ENCODE measurements at regions not wholly inside any gene's neighbourhood (a gene's known extent, or its start where the extent isn't known, plus 50 kb on each side); places are given as distances from the start of the nearest gene placed in this dataset.

DNA sequence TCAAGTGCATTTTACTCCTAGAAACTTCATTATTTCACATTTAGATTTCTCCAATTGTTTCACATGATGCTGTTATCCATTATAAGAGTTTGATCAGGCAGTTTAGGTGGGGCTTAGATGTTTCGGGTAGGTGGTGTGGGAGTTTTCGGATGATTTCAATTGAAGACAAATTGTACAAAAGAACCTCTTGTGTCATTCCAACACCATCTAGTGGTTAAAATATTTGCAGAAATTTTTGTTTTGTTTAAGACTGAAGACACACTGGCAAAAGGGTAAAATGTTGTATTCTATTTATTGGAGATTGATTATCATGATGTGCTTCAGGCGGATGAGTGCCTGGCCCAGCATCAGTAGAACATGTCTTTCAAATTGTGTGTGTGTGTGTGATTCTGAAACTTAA lies 212.7 kb downstream of the SH3BGRL start:
- TF ChIP-seq, protein P1, sequence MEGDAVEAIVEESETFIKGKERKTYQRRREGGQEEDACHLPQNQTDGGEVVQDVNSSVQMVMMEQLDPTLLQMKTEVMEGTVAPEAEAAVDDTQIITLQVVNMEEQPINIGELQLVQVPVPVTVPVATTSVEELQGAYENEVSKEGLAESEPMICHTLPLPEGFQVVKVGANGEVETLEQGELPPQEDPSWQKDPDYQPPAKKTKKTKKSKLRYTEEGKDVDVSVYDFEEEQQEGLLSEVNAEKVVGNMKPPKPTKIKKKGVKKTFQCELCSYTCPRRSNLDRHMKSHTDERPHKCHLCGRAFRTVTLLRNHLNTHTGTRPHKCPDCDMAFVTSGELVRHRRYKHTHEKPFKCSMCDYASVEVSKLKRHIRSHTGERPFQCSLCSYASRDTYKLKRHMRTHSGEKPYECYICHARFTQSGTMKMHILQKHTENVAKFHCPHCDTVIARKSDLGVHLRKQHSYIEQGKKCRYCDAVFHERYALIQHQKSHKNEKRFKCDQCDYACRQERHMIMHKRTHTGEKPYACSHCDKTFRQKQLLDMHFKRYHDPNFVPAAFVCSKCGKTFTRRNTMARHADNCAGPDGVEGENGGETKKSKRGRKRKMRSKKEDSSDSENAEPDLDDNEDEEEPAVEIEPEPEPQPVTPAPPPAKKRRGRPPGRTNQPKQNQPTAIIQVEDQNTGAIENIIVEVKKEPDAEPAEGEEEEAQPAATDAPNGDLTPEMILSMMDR (IDR thresholded peaks at IDR 0.05; ENCODE audit: low read depth, low read length), result no peak
- TF ChIP-seq, protein P2, sequence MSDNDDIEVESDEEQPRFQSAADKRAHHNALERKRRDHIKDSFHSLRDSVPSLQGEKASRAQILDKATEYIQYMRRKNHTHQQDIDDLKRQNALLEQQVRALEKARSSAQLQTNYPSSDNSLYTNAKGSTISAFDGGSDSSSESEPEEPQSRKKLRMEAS (IDR thresholded peaks at IDR 0.05; ENCODE audit: low read depth, low read length), result no peak
